ENCODE measurements at regions not wholly inside any gene's neighbourhood (a gene's known extent, or its start where the extent isn't known, plus 50 kb on each side); places are given as distances from the start of the nearest gene placed in this dataset.

- no peak for TF ChIP-seq CTCF (IDR thresholded peaks at IDR 0.05)
- Histone ChIP-seq H3K9me3 (ENCODE audit: control insufficient read depth in 1 of 2, insufficient read depth in 1 of 2, low read length in 2 of 2) (no peaks in the 10 kb centered on the region), H3K4me1 (ENCODE audit: insufficient read depth, low read length) (peaks cover 8% of the 10 kb centered on the region), H3K27ac (ENCODE audit: low read depth in 1 of 2, low read length in 2 of 2) (no peak overlapping the region), H3K27me3 (ENCODE audit: control insufficient read depth in 1 of 2, insufficient read depth in 2 of 2, low read length in 2 of 2) (no peaks in the 10 kb centered on the region), H3K4me3 (ENCODE audit: low read length) (no peak overlapping the region), H3K36me3 (ENCODE audit: insufficient read depth, low read length) (no peaks in the 10 kb centered on the region)
- Mint-ChIP-seq H3K4me3 (no peak overlapping the region), H3K9me3 (no peaks in the 10 kb centered on the region), H3K36me3 (ENCODE audit: low read depth) (no peaks in the 10 kb centered on the region), H3K27ac (no peak overlapping the region), H3K4me1 (ENCODE audit: low read depth) (peaks cover 12% of the 10 kb centered on the region), H3K27me3 (no peaks in the 10 kb centered on the region)
- ChIA-PET CTCF (no interaction called here), POLR2A (no interaction called here)
- DNase-seq (no peak), ATAC-seq (ENCODE audit: poor library complexity) (no peak)
- intact Hi-C loops (cut with DNase I, micrococcal nuclease) = no loop called here
Observed at GRCh38 chr12:116392061-116392460, 114.6 kb upstream of the MED13L start.

- Mint-ChIP-seq H3K9me3 (peaks cover 6% of the 10 kb centered on the region), H3K4me1 (ENCODE audit: low read depth) (peaks cover 12% of the 10 kb centered on the region), H3K36me3 (ENCODE audit: low read depth) (no peaks in the 10 kb centered on the region), H3K4me3 (no peak overlapping the region), H3K27ac (no peak overlapping the region), H3K27me3 (no peaks in the 10 kb centered on the region)
- no peak for TF ChIP-seq CTCF (IDR thresholded peaks at IDR 0.05)
- Histone ChIP-seq H3K36me3 (ENCODE audit: insufficient read depth, low read length) (no peaks in the 10 kb centered on the region), H3K4me3 (ENCODE audit: low read length) (no peak overlapping the region), H3K27me3 (ENCODE audit: control insufficient read depth in 1 of 2, insufficient read depth in 2 of 2, low read length in 2 of 2) (no peaks in the 10 kb centered on the region), H3K27ac (ENCODE audit: low read depth in 1 of 2, low read length in 2 of 2) (no peak overlapping the region), H3K9me3 (ENCODE audit: control insufficient read depth in 1 of 2, insufficient read depth in 1 of 2, low read length in 2 of 2) (peaks cover 0 to under 1% of the 10 kb centered on the region in 2 experiments), H3K4me1 (ENCODE audit: insufficient read depth, low read length) (peaks cover 8% of the 10 kb centered on the region)
- intact Hi-C loops (cut with DNase I, micrococcal nuclease) = no loop called here
- CTCF ChIA-PET = no interaction called here
- POLR2A ChIA-PET = no interaction called here
- DNase-seq (no peak), ATAC-seq (ENCODE audit: poor library complexity) (no peak)
Observed at GRCh38 chr12:116393255-116393654, 115.8 kb upstream of the MED13L start.

- ATAC-seq (ENCODE audit: poor library complexity) (no peak), DNase-seq (no peak)
- POLR2A ChIA-PET = no interaction called here
- Mint-ChIP-seq H3K36me3 (ENCODE audit: low read depth) (no peaks in the 10 kb centered on the region), H3K9me3 (peaks cover 10% of the 10 kb centered on the region), H3K27me3 (no peaks in the 10 kb centered on the region), H3K27ac (peak overlapping the region; percentile 17), H3K4me3 (no peak overlapping the region), H3K4me1 (ENCODE audit: low read depth) (peaks cover 12% of the 10 kb centered on the region)
- Histone ChIP-seq H3K4me3 (ENCODE audit: low read length) (no peak overlapping the region), H3K9me3 (ENCODE audit: control insufficient read depth in 1 of 2, insufficient read depth in 1 of 2, low read length in 2 of 2) (peaks cover 0 to 6% of the 10 kb centered on the region in 2 experiments), H3K36me3 (ENCODE audit: insufficient read depth, low read length) (no peaks in the 10 kb centered on the region), H3K4me1 (ENCODE audit: insufficient read depth, low read length) (peaks cover 8% of the 10 kb centered on the region), H3K27ac (ENCODE audit: low read depth in 1 of 2, low read length in 2 of 2) (no peak overlapping the region), H3K27me3 (ENCODE audit: control insufficient read depth in 1 of 2, insufficient read depth in 2 of 2, low read length in 2 of 2) (no peaks in the 10 kb centered on the region)
- intact Hi-C loops (cut with DNase I, micrococcal nuclease) = no loop called here
- CTCF ChIA-PET = no interaction called here
- TF ChIP-seq CTCF (IDR thresholded peaks at IDR 0.05) = no peak
Observed at GRCh38 chr12:116393859-116394650, 116.6 kb upstream of the MED13L start.
